Lower lobe of right lung (tissue), 2 donors: ENCODE measurements at regions not wholly inside any gene's neighbourhood (a gene's known extent, or its start where the extent isn't known, plus 50 kb on each side); places are given as distances from the start of the nearest gene placed in this dataset.

Experiments used
- ATAC-seq, 2 donors: fragments of 200-7000 bp; cut with Tn5 transposase; one replicate each; pipeline ENCODE4 v1.9.1; 2020 to 2022; ENCODE audit warnings: mild to moderate bottlenecking in 2 of 2, moderate library complexity in 2 of 2
- DNase-seq: peaks from one replicate; pipeline ENCODE4 v3.0.0-alpha.2; 2020
- H3K27ac ChIP-seq: fragments of 200-600 bp; one replicate; pipeline ENCODE4 v1.8.0; 2022
- H3K27me3 ChIP-seq: fragments of 200-600 bp; one replicate; pipeline ENCODE4 v1.8.0; 2022; ENCODE audit warnings: low read depth
- H3K36me3 ChIP-seq: fragments of 200-600 bp; one replicate; pipeline ENCODE4 v1.8.0; 2022; ENCODE audit warnings: mild to moderate bottlenecking
- H3K4me1 ChIP-seq: fragments of 200-600 bp; one replicate; pipeline ENCODE4 v1.8.0; 2022
- H3K4me3 ChIP-seq: fragments of 200-600 bp; one replicate; pipeline ENCODE4 v1.8.0; 2022; ENCODE audit warnings: mild to moderate bottlenecking
- H3K9me3 ChIP-seq: fragments of 200-600 bp; one replicate; pipeline ENCODE4 v1.8.0; 2022
- intact Hi-C: fragments of 100-400 bp; cut with DNase I; formaldehyde crosslinking; loops from one replicate; pipeline ENCODE4 v1.11.0; 2022
- TF ChIP-seq, protein P1 (sequence below): fragments of 200-600 bp; IDR thresholded peaks from one replicate; pipeline ENCODE4 v1.8.0; 2022; ENCODE audit warnings: antibody characterized with exemption, mild to moderate bottlenecking
- donor health status: DM: no; HTN: yes; CAD: no; lungs with severe emphysema.

DNA sequence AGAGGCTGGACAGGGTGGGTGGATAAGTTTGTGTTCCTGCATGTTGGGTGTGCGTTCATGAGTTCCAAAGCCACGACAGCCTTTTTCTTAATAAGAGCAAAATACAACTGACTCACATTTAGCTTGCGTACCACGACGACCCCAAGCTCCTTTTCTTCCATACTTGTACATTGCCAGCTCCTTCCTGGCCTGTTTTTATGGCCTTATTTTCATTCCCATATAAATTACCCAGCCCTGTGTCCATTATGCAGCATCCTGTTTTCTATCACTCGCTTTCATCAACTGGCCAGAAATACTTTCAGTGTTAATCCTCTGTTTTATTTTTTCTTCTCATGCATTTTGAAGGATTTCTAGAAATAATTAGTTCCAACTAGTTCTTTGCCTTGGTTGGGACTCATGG lies 499.1 kb downstream of the FOXO1 start:
- no peak for ATAC-seq
- no peak overlapping the region for H3K27ac ChIP-seq
- H3K4me1 ChIP-seq: no peaks in the 10 kb centered on the region
- no peak overlapping the region for H3K4me3 ChIP-seq
- intact Hi-C loops: no loop called here
- no peaks in the 10 kb centered on the region for H3K36me3 ChIP-seq
- no peak for DNase-seq
- no peaks in the 10 kb centered on the region for H3K9me3 ChIP-seq
- TF ChIP-seq, protein P1, sequence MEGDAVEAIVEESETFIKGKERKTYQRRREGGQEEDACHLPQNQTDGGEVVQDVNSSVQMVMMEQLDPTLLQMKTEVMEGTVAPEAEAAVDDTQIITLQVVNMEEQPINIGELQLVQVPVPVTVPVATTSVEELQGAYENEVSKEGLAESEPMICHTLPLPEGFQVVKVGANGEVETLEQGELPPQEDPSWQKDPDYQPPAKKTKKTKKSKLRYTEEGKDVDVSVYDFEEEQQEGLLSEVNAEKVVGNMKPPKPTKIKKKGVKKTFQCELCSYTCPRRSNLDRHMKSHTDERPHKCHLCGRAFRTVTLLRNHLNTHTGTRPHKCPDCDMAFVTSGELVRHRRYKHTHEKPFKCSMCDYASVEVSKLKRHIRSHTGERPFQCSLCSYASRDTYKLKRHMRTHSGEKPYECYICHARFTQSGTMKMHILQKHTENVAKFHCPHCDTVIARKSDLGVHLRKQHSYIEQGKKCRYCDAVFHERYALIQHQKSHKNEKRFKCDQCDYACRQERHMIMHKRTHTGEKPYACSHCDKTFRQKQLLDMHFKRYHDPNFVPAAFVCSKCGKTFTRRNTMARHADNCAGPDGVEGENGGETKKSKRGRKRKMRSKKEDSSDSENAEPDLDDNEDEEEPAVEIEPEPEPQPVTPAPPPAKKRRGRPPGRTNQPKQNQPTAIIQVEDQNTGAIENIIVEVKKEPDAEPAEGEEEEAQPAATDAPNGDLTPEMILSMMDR: no peak
- peaks cover 2% of the 10 kb centered on the region for H3K27me3 ChIP-seq

DNA sequence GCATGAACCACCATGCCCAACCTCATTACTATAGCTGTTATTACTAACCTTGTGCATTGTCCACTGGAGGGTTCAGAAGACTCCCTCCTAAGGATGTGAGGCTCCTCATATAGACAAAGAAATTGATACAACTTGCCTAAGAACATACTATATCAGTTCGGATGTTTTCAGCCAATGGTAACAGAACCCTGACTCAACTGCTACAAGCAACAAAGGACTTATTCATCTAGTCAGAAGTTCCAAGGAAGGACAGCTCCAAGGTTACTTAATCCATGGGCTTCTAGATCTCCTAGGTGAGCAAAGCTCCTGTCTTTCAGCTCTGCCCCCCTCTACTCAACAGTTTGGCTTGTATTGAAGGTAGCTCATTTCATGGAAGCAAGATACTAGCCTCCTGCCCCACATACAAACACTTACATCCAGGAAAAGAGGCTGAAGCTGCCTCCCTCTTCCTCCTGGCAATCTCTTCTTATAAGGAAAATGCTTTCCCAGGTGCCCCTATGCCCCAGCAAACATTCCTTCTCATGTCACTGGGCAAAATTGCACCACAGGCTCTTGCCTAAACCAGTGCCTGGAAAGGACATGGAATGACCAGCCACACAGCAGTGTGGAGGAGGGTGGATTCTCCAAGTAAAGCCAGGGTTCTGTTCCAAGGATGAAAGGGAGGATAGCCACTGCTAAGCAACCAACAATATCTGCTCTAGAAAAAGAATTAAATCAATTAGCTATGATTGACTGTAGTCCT lies 497.8 kb downstream of the FOXO1 start:
- ATAC-seq (no peak), DNase-seq (no peak)
- Histone ChIP-seq H3K4me1 (no peaks in the 10 kb centered on the region), H3K9me3 (no peaks in the 10 kb centered on the region), H3K36me3 (no peaks in the 10 kb centered on the region), H3K4me3 (no peak overlapping the region), H3K27ac (no peak overlapping the region), H3K27me3 (peaks cover 9% of the 10 kb centered on the region)
- intact Hi-C loops: no loop called here
- TF ChIP-seq, protein P1: no peak

DNA sequence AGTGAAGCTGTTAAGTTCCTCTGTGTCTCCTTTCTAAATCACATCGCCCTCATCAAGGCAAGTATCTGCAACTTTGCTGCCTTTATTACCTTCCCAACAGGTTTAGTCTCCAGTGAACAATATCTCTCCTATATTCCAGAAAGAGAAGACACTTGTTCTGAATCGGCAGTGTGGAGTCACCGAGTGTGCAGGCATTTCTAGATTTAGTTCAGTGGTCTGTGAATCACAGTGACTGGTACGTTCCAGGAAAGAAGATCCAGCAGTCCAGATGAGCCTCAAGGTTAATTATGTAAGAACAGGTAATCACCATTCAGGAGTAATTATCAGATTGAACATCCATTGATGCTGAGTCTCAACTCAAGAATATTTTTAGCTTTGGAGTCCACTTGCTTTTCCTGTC lies 497.0 kb downstream of the FOXO1 start:
- H3K4me3 ChIP-seq: no peak overlapping the region
- no peak for ATAC-seq
- H3K4me1 ChIP-seq: no peaks in the 10 kb centered on the region
- no peaks in the 10 kb centered on the region for H3K9me3 ChIP-seq
- H3K27me3 ChIP-seq: peaks cover 9% of the 10 kb centered on the region
- DNase-seq: no peak
- H3K27ac ChIP-seq: no peak overlapping the region
- no peaks in the 10 kb centered on the region for H3K36me3 ChIP-seq
- TF ChIP-seq, protein P1: no peak
- intact Hi-C loops: no loop called here

DNA sequence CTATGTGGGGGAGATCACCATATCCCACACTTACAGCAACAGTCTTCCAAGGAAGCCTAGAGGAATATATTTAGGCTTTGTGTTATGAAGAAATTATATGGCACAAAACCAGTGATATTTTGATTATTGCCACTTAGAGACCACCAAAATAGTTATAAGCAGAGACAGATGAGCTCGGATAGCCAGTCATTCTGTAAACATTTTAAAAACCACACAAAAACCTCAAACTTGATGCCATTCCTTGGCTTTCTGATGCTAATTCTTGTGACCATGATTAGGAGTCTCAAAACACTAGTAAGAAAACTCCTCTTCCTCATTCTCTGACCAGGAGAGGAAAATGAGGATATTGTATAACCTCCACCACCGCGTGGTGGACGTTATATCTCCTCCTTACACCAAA lies 496.4 kb downstream of the FOXO1 start:
- ATAC-seq: no peak
- TF ChIP-seq, protein P1: no peak

DNA sequence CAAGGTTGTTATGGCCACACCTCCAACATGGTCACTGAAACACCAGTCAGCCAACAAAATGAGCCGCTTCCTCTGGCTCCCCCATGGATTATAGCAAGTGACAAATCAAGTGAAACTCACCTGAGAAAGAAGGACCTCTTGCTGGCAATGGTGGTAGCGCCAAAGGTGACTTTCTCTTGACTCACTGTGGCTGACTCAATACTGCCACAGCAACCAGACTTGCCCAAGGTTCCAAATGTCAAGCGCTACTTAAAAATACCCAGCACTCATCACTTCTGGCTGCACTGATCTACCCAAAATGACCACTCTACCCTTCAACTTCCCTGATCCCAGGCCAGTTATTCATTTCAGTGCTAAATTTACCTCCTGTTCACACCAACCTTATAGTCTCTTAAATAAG lies 495.5 kb downstream of the FOXO1 start:
- H3K27me3 ChIP-seq: peaks cover 9% of the 10 kb centered on the region
- DNase-seq: no peak
- H3K4me1 ChIP-seq: no peaks in the 10 kb centered on the region
- no peak for ATAC-seq
- H3K27ac ChIP-seq: no peak overlapping the region
- H3K4me3 ChIP-seq: no peak overlapping the region
- intact Hi-C loops: no loop called here
- no peaks in the 10 kb centered on the region for H3K36me3 ChIP-seq
- no peaks in the 10 kb centered on the region for H3K9me3 ChIP-seq
- TF ChIP-seq, protein P1: no peak

More for the DNA sequence above, 496.4 kb downstream of the FOXO1 start:
- H3K9me3 ChIP-seq: no peaks in the 10 kb centered on the region
- DNase-seq: no peak
- H3K4me1 ChIP-seq: no peaks in the 10 kb centered on the region
- H3K27ac ChIP-seq: no peak overlapping the region
- H3K4me3 ChIP-seq: no peak overlapping the region
- H3K27me3 ChIP-seq: peaks cover 9% of the 10 kb centered on the region
- no peaks in the 10 kb centered on the region for H3K36me3 ChIP-seq
- intact Hi-C loops: no loop called here
